ENCODE measurements at regions not wholly inside any gene's neighbourhood (a gene's known extent, or its start where the extent isn't known, plus 50 kb on each side); places are given as distances from the start of the nearest gene placed in this dataset.

- no peak for TF ChIP-seq TSHZ2 (CRISPR knock-in tag; IDR thresholded peaks at IDR 0.05)
- no peak for TF ChIP-seq RARB (CRISPR knock-in tag; IDR thresholded peaks at IDR 0.05)
- no peak for TF ChIP-seq ZNF70 (CRISPR knock-in tag; IDR thresholded peaks at IDR 0.05)
Observed at GRCh38 chr6:14510038-14510437, 392.5 kb downstream of the CD83 start.
